HG02571 (cell line): ENCODE measurements at regions not wholly inside any gene's neighbourhood (a gene's known extent, or its start where the extent isn't known, plus 50 kb on each side); places are given as distances from the start of the nearest gene placed in this dataset.
"Not testable (repeated sequence)": the region's sequence is repeated elsewhere in the genome, so short reads cannot be mapped to it uniquely, and the experiment has no call there.

Experiments used
- ATAC-seq: cut with Tn5 transposase; IDR thresholded peaks from one replicate; pipeline ENCODE4 v1.9.1; 2021; ENCODE audit warnings: mild to moderate bottlenecking, moderate library complexity; ENCODE audit not compliant: unreplicated experiment

DNA sequence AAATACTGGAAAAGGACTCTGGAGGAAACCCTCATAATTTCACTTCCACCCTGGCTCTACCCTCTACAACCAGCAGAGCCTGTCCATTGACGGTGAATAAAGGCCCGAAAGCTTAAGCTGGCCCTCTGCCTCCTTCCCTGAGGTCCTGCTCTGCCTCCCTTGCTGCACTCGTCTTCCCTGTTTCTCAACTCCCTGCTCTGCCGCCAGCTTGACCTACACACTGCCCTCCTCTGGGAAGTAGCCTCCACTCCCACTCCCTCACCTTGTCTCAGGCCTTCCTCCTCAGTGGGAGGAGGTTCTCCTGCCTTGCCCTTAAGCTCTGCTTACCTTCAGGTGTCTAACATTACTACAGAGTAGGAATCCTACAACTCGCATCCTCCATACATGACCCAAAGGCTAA, 608.6 kb upstream of the NR3C2 start:
- no peak for ATAC-seq

DNA sequence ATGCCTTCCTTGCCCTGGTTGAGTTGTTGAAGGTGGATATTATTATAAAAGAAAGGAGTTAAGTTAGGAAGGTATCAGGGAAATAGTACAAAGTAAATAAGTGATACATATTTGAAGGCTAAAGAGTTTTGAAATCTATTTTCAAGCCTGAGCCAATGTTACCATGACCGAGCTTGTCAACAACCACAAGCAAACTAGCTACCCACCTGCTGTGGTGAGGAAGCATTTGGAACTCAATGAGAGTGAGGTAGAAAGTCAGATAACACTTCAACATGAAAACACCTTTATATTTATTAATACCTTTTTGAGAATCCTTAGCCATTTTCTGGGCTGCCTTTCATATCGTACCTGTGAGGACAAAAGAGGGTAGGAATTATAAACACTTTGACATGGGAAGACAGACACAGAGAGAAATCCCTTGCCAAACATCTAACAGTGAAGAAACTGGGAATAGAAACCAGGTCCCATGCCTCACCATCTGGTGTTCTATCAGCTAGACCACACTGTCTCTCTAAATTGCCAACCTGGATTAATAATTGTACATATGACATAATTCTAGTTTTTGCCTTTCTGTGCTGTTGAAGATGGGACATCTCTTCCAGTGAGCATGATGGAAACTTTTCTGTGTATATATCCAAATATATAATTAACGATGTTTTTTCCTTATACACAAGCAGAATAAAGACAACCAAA, 606.4 kb upstream of the NR3C2 start:
- ATAC-seq, result no peak

DNA sequence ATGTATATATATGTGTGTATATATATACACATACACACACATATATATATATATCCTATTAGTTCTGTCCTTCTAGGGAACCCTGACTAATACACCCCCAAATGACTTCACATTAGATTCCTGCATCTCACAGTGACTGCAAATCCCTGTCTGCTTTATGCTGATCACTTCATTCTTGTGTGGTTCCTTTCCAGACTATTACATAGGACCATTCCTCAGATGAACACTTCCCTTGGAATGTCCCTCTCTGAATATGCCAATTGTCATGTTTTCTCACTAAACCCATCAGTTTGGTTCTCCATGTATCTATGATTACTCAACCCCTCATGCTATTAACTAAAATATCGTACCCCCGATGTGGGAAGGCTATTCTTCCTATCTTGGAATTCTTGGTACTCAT, 605.2 kb upstream of the NR3C2 start:
- no peak for ATAC-seq

GRCh38 chr4:149045731-149046130, 603.5 kb upstream of the NR3C2 start:
- ATAC-seq, result no peak

GRCh38 chr4:149039786-149040185, 597.6 kb upstream of the NR3C2 start:
- not testable (repeated sequence) for ATAC-seq

DNA sequence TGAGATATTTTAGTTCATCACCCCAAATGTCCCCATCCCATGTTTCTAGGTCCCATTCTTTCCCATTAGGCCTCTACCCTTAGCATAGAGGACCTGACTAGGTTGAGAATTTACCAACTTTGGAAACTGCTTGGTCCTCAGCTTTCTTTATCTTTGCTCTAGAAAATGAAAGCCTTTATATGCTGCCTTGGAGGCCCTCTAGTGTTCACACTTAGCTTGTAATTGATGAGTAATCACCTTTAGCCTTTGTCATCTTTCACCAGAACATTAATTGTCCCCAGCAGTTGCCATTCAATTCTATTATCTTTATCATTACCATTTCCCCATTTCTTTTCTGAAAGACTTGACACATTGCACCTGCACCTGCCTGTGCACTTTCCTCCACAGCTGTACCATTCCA, 589.2 kb upstream of the NR3C2 start:
- ATAC-seq, result no peak

GRCh38 chr4:149029056-149029651, 586.9 kb upstream of the NR3C2 start:
- ATAC-seq, result no peak

- no peak for ATAC-seq
Observed at GRCh38 chr4:149026696-149027095, 584.5 kb upstream of the NR3C2 start.

- ATAC-seq, result no peak
Observed at GRCh38 chr4:149017002-149017734, 575.0 kb upstream of the NR3C2 start.

GRCh38 chr4:149009223-149009622, 567.0 kb upstream of the NR3C2 start:
- ATAC-seq, result no peak

GRCh38 chr4:149008415-149009025, 566.3 kb upstream of the NR3C2 start:
- no peak for ATAC-seq

DNA sequence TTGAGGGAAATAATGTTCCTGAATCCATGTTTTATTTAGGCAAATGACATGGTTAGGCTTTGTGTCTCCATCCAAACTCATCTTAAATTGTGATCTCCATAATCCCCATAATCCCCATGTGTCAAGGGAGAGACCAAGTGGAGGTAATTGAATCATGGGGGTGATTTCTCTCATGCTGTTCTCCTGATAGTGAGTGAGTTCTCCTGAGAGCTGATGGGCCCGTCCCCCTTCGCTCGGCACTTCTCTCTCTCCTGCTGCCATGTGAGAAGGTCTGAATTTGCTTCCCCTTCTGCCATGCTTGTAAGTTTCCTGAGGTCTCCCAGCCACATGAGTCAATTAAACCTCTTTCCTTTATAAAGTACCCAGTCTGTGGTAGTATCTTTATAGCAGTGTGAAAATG, 563.0 kb upstream of the NR3C2 start:
- ATAC-seq, result no peak

- ATAC-seq, result no peak
Observed at GRCh38 chr4:148999924-149000323, 557.7 kb upstream of the NR3C2 start.

GRCh38 chr4:148998719-148999118, 556.5 kb upstream of the NR3C2 start:
- no peak for ATAC-seq

DNA sequence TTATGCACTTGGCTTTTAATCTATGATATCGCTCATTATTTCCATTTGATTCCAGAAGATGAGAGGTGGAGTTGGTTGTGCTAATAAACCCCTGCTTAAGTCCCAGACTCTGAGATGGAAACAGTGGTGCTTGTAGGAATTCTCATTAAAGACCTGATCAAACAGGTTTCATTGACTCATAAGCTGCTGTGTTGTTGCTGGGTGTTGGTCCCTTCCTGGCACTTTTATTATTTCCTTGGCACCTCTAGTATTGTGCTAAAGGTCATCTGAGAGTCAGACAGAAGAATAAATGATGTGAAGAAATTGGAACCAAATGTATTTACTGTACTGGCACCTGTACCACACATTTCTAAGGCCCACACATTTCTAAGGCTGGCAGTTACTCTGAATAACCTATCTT, 544.7 kb upstream of the NR3C2 start:
- ATAC-seq, result no peak

DNA sequence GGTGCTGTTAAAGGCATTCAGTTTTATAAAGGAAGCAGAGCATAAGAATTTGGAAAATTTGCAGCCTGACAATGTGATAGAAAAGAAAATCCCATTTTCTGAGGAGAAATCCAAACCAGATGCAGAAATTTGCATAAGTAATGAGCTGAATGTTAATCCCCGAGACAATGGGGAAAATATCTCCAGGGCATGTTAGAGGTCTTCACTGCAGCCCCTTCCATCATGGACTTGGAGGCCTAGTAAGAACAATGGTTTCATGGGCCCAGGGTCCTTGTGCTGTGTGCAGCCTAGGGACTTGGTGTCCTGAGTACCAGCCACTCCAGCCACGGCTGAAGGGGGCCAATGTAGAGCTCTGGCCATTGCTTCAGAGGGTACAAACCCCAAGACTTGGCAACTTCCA, 542.7 kb upstream of the NR3C2 start:
- no peak for ATAC-seq

DNA sequence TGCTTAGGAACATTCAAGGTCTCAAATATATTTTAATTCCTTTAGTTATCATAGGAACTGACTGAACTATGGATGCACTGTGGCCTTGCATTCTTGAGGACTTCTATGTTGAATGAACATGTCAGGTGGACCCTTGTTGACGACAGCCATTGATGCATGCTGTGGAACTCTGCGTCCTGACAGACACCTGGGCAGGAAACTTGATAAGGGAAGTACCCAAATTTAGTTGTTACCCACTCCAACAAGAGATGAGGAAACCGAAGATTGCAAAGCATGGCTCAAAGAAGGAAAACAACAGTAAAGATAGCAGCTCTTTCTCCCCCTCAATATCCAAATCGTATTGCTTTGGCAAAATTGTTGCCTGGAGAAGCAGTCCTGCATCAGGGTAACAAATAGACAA, 540.0 kb upstream of the NR3C2 start:
- ATAC-seq, result no peak

GRCh38 chr4:148980782-148981480, 538.7 kb upstream of the NR3C2 start:
- no peak for ATAC-seq

GRCh38 chr4:148978301-148978700, 536.1 kb upstream of the NR3C2 start:
- ATAC-seq, result no peak

- ATAC-seq, result no peak
Observed at GRCh38 chr4:148975464-148975863, 533.2 kb upstream of the NR3C2 start.

DNA sequence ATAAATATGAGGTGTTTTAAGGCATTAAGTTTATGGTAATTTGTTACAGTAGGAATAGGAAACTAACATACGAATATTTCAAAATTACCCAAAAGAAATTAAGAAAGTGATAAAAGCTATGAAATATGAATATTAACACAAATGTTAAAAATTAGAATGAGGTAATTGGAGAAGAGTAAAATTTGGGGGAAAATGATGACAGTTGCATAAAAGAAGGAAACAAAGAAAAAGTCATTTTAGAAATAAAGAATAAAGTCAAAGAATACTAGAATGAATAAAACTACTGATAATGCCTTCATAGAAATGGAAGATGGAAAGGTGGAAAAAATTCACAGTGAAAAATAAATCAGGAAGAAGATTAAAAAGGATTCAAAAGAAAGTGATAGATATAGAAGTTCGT, 522.9 kb upstream of the NR3C2 start:
- ATAC-seq, result no peak
